Ishikawa (cell line): ENCODE measurements at regions not wholly inside any gene's neighbourhood (a gene's known extent, or its start where the extent isn't known, plus 50 kb on each side); places are given as distances from the start of the nearest gene placed in this dataset.

ENCODE experiments used
- CEBPB ChIP-seq: IDR thresholded peaks from 2 replicates; pipeline ENCODE4 v1.6.1; 2012
- CREB1 ChIP-seq: IDR thresholded peaks from 2 replicates; pipeline ENCODE4 v1.6.1; 2012; ENCODE audit warnings: low read depth
- EGR1 ChIP-seq: IDR thresholded peaks from 2 replicates; pipeline ENCODE4 v1.6.1; 2012
- EP300 ChIP-seq: IDR thresholded peaks from 2 replicates; pipeline ENCODE4 v1.6.1; 2012; ENCODE audit warnings: borderline replicate concordance
- FOXM1 ChIP-seq: IDR thresholded peaks from 2 replicates; pipeline ENCODE4 v1.6.1; 2012; ENCODE audit warnings: low read depth, borderline replicate concordance
- NFIC ChIP-seq: IDR thresholded peaks from 2 replicates; pipeline ENCODE4 v1.6.1; 2012
- RAD21 ChIP-seq: IDR thresholded peaks from 2 replicates; pipeline ENCODE4 v1.6.1; 2012; ENCODE audit warnings: low read depth
- REST ChIP-seq: IDR thresholded peaks from 2 replicates; pipeline ENCODE4 v1.6.1; 2012; ENCODE audit warnings: low read depth, mild to moderate bottlenecking
- TAF1 ChIP-seq: IDR thresholded peaks from 2 replicates; pipeline ENCODE4 v1.6.1; 2012; ENCODE audit warnings: low read depth, mild to moderate bottlenecking
- TCF12 ChIP-seq: IDR thresholded peaks from 2 replicates; pipeline ENCODE4 v1.6.1; 2012; ENCODE audit warnings: low read depth
- TEAD4 ChIP-seq: IDR thresholded peaks from 2 replicates; pipeline ENCODE4 v1.6.1; 2012
- USF1 ChIP-seq: IDR thresholded peaks from 2 replicates; pipeline ENCODE4 v1.6.1; 2012
- YY1 ChIP-seq: IDR thresholded peaks from 2 replicates; pipeline ENCODE4 v1.6.1; 2012; ENCODE audit warnings: low read depth
- ZBTB7A ChIP-seq: IDR thresholded peaks from 2 replicates; pipeline ENCODE4 v1.6.1; 2012; ENCODE audit warnings: low read depth
- TF ChIP-seq, protein P1 (sequence below): IDR thresholded peaks from 2 replicates; pipeline ENCODE4 v1.6.1; 2012

GRCh38 chr6:110532431-110532830, 56.0 kb upstream of the SLC22A16 start:
- no peak for TF ChIP-seq RAD21
- no peak for TF ChIP-seq EP300
- TF ChIP-seq FOXM1 = no peak
- TF ChIP-seq TCF12 = no peak
- no peak for TF ChIP-seq NFIC
- TF ChIP-seq ZBTB7A = no peak

GRCh38 chr6:110530671-110531070, 54.3 kb upstream of the SLC22A16 start:
- TF ChIP-seq YY1 (no peak), FOXM1 (no peak), EGR1 (no peak), CREB1 (no peak), USF1 (no peak), RAD21 (no peak)

- TF ChIP-seq USF1 = no peak
- TF ChIP-seq CEBPB = no peak
- no peak for TF ChIP-seq RAD21
- TF ChIP-seq REST = no peak
- no peak for TF ChIP-seq EGR1
- TF ChIP-seq TAF1 = no peak
- TF ChIP-seq, protein P1, sequence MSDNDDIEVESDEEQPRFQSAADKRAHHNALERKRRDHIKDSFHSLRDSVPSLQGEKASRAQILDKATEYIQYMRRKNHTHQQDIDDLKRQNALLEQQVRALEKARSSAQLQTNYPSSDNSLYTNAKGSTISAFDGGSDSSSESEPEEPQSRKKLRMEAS = no peak
- TF ChIP-seq NFIC = no peak
- TF ChIP-seq TCF12 = no peak
- no peak for TF ChIP-seq ZBTB7A
- TF ChIP-seq CREB1 = no peak
Measured at GRCh38 chr6:110529907-110530306, 53.5 kb upstream of the SLC22A16 start.

DNA sequence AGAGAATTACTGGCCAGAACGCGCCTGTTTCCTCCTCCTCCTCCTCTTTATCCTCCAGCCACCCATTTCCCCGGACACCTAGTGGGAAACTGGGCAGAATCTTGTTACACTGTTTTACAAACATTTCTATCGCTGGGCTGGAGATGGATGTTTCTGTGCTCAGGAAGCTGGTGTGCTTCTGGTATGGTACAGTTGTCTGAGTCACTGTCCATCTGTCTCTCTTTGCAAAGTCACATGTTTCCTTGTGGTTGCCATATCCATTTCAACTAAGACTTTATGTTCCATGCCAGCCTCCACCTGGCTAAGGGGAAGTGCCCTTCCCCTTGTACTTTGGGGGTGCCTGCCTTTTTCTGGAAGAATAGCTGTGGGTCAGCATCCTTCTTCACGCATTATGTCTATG, 52.9 kb upstream of the SLC22A16 start:
- TF ChIP-seq REST (no peak), EP300 (no peak), CEBPB (no peak), RAD21 (no peak), NFIC (no peak), ZBTB7A (no peak)
- TF ChIP-seq, protein P1 = no peak

DNA sequence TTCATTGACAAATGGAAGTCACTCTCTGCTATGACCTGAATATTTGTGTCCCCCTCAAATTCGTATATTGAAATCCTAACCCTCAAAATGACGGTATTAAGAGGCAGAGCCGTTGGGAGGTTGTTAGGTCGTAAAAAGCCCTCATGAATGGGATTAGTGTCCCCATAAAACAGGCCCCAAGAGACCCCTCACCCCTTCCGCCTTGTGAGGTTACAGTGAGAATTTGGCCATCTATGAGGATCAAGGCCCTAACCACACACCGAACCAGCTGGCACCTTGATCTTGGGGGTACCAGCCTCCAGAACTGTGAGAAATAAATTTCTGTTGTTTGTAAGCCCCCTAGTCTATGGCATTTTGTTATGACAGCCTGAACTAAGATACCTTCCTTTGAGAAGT, 52.5 kb upstream of the SLC22A16 start:
- TF ChIP-seq USF1 (no peak), FOXM1 (no peak), EGR1 (no peak), EP300 (no peak), TCF12 (no peak), RAD21 (no peak), CEBPB (no peak)
- TF ChIP-seq, protein P1 = no peak

- TF ChIP-seq CEBPB (0 out of 2 replicates have a peak, but pooled peaks have one; percentile 9), RAD21 (peak; percentile 93), TAF1 (no peak), EGR1 (no peak), YY1 (no peak), FOXM1 (no peak), NFIC (no peak), TEAD4 (no peak), ZBTB7A (no peak), REST (no peak), TCF12 (no peak), USF1 (no peak), CREB1 (no peak)
- TF ChIP-seq, protein P1 = no peak
Measured at GRCh38 chr6:110528101-110528929, 51.9 kb upstream of the SLC22A16 start.
